Inferior parietal cortex (tissue), 1 donor: ENCODE measurements at regions not wholly inside any gene's neighbourhood (a gene's known extent, or its start where the extent isn't known, plus 50 kb on each side); places are given as distances from the start of the nearest gene placed in this dataset.

Experiments
- DNase-seq: peaks from one replicate; pipeline ENCODE4 v3.0.0-alpha.2; 2016; ENCODE audit errors: extremely low spot score

DNA sequence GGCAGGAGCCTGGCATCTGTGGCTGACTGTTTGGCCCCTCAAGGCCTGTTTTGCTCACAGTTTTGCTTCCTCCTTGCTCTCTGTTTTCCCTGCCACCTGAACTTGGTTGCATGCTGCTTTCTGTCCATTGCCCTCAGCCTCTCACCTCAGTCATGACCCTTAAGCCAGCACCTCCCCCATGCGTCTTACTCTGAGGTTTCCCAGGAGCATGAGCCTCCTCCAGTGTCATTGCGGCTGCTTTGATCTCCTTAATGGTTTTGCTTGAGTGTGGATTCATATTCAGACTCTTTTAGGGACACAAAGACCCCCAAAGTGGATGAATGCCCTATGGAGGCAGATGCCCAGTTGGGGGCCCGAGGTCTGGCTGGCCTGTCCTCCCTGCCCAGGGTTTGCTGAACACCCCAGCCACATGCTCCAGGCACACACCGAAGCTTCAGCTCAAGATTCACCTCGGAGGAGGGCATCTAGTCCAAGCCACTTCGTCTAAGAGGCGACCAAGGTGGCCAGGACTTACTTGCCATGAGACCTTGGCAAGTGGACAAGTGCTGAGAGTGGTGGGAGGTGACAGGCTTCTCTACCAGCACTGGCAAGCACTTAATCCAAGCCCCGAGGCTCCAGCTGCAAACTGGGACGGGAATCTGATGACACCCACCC is 95.4 kb upstream of the DIO3 start:
- DNase-seq = no peak

DNA sequence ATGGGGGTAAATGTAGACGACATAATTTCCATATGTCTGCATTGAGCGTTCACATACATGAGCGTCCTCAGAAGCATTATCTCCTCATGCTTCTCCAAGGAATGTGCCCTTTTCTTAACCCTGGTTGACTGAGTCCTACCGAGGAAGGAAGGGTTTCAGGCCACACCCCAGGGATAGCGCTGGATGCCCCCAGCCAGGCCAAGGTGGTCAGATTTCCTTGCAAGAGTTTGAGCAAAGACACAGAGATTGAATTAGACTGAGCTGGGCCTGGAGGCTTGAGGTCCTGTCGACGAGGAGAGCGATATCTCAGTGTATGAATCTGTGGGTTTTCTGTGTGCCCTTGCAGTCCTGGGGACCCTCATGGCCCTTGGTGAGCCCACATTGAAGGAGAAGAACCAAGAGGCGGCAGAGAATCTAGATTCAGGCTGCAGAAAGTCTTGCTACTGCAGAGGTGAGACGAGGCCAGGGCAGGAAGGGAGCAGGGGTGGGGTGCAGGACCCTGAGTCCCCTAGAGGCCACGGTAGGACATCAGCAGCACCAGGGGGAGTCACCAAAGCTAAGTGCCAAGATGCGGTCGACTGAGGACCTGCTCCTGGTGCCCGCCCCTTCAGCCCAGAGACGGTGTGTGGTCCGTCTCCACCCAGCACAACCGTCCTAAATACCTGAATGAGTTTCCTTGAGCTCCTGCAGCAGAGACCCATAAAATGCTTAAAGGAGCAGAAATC is 94.7 kb upstream of the DIO3 start:
- DNase-seq = no peak

DNA sequence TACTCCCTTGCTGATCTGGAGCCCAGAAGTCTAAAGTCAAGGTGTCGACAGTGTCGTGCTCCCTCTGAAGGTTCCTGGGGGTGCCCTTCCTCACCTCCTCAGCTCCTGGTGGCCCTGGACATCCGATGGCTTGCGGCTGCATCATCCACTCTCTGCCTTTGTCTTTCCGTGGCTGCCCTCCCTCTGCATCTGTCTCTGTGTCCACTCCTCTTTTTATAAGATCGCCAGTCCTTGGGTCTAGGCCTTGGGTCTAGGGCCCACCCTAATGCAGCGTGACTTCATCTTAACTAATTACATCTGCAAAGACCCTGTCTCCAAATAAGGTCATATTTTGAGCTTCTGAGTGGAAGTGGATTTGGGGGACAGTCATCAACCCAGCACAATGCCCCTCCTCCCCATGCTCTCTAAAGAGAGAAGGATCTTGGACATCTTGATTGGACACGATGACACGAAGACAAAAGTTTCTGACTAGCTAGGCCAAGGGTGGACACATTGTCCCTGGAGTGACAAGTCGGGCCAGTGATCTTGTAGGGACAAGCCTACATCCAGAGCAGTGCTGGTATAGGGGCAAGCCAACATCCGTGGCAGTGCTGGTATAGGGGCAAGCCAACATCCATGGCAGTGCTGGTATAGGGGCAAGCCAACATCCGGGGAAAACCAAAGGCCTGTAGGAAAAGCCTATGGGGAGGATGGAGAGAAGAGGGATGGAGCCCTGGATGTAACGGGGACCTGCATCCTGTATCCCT is 93.9 kb upstream of the DIO3 start:
- DNase-seq = no peak

DNA sequence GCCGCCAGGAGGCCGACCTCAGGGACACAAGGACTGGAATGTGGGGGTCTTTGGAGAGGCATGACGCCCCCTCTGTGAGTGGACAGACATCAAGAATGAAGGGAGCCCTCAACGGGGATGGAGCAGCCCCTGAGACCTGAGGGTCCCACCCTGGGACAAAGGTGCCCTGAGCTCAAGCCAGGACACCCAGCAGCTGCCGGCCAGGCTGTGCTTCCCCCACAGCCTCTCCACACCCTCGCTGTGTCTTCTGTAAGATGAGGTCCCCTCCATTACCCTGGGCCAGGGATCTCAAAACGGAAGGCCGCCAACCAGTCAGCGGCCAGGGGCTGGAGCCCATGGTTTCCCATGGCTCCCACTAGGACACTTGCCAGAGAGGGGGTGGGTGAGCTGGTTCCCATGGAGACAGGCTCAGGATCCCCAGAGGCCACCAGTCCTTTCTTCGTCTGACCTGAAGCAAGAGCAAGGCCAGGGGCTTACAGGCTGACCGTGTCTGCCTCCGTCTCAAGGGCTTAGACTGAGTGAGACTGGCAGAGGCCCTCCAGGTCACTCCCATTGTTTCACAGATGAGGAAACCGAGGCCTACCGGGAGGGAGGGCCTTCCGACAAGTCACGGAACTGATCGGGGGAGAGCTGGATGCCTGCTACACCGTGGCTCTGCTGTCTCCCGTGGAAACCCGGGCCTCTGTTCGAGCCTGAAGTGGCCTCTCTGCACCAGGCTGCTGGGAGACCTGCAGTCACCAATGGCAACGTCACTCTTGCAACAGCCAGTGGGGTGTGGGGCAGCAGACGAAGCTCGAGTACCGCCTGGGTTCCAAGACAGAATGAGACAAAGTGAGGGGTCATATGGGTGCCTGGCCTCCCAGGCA is 91.7 kb upstream of the DIO3 start:
- no peak for DNase-seq

DNA sequence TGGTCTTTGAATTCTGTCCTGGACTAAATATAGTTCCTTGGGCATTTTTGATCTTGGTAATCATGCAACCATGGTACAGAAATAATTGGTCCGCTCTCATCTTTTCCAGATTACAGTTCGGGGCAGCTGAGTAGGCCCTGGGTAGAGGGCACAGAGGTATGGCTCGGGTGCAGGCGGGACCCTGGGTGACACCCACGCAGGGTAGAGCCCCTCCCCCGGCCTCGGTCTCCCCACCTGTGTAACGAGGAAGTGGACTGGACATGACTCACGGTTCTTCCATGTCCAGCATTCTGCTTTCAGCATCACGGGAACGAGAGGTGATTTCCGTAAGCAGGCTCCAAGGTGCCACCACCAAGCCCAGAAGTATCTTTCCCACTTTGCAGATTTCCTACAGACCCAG is 91.0 kb upstream of the DIO3 start:
- no peak for DNase-seq

DNA sequence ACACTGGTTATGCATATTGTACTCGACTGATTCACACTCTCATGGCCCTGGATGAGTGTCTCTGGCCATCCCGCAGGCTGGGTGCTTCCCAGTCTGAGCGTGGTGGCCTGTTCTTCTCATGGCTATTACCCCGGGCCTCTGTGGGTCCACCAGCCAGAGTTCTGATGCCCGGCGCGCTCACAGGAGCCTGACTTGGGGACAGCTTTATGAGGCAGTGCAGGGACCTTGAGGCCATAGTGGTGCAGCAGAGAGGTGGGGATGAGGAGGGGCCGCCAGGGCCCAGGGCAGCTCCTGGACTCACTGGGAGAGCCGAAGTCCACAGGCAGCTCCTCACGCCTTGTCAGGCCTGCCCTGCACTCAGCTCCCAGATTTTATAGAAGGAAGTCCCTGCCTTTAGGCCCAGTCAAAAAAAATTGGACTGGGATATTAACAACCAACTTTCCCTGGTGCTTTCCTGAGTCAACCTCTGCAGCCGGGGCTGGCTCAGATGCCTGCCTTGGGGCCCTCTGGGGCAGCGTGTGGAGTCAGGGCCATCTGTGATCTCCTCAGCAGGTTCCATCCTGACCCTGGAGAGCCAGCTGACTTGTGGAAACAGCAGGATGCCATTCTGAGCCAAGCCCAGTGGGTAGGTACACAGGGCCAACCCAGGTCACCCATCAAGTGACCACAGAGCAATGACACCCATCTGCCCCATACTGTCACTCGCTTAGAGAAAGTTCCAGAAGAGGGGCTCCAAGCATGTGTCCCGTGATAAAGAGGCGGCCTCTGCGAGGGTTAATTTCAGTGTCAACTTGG is 89.4 kb upstream of the DIO3 start:
- DNase-seq = no peak

DNA sequence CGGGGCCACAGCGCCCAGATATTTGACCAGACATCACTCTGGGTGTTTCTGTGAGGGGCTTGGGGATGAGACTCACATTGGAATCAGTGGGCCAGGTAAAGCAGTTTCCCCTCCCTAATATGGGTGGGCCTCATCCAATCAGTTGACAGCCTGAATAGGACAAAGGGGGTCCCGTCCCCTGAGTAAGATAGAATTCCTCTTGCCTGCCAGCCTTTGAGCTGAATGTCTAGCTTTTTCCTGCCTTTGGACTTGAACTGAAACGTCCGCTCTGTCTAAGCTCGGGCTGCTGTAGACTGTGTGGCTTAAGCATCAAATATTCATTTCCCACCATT is 88.8 kb upstream of the DIO3 start:
- no peak for DNase-seq

DNA sequence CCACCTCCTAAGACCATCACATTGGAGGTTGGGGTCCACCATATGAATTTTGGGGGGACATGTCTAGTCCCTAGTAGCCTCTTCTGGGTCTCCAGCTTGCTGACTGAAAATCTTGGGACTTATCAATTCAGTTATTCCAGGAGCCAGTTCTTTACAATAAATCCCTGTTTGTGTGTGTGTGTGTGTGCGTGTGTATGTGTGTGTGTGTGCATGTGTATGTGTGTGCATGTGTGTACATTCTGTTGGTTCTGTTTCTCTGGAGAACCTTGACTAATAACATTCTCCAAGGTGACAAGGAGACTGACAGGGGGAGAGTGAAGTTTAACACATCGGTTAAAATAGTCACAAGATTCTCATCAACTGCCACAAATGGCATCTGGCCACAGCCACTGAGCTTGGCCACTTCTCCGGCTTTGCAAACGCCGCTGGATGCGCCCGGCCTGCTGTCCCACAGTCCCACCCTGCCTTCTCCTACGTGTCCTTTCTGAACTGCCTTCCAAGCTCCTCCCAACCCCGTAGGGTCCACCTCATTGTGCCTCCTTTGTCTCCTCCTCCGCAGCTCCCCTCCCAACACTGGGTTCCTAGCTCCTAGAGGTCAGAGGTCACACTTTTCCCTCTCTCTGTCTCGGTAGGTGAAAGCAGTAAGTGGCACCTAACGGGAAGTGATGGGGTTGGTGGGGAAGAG is 88.1 kb upstream of the DIO3 start:
- DNase-seq = no peak

DNA sequence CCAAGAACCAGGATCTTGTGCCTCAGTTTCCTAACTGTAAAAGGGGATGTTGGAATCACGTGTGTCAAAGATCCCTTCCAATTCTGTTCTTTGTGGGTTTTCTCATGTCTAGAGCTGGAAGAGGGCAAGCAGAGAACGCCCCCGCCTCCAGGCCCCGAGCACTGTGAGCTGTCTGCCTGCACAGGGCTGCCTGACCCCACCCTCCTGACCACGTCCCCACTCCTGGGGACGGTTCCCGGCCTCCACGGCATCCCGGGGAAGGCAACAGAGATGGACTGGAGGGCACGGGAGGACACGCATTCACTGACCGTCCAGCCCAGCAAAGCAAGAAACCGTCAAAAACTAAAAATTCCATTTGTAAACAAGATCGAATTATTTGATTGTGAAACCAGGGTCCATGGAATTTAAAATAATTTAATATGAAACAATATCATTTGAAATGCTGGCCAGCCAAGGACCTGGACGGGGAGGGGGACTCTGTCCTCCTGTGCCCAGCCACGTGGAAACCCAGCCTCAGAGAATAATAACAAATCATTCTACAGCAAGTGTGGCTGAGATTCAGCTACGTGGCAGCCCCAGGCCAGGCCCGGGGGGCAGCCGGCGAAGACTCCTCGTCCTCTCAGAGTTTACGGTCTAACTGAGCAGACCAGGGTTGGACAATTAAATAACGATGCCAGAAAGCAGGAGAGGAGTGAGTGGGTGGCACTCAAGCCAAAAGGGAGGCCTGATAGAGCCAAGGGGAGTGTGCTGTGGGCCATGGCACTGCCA is 87.3 kb upstream of the DIO3 start:
- no peak for DNase-seq

DNA sequence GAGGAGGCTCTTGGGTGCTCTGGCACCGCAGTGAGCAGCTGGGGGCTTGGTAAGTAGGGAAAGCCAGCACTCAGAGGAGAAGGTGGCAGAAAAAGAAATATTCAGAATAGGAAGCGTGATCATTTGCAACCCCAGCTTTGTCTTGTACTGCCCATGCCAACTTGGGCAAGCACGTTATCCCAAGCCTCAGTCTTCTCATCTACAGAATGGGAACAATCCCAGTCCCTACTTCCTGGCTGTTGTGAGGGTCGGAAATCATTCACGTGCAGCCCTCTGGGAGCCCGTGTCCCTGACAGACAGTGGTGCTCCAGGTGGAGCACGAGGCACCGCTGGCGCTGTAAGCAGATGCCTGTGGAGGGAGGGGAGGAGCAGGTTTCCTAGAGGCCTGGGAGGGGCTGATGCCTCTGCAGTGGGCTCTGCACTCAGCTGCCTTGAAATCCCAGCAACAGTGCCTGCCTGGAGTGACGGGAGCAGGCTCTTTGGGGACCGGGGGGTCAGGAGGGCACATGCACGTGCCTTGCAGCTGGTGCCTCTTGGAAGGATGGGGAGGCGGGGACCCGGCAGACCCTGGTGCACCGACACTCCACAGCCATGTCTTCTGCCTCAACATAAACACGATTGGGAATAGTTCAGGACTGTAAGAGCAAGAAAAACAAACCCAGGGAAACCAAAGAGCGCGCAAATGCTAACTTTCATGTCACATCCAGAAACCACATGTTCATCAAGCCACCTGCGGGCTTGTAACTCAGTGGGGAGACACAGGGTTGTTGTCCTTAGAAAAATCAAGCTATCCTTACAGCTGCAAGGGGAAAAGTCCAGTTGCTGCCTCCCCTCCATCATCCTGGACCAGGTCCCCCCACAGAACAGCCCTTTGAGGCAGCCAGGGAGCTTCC is 86.5 kb upstream of the DIO3 start:
- DNase-seq = no peak

DNA sequence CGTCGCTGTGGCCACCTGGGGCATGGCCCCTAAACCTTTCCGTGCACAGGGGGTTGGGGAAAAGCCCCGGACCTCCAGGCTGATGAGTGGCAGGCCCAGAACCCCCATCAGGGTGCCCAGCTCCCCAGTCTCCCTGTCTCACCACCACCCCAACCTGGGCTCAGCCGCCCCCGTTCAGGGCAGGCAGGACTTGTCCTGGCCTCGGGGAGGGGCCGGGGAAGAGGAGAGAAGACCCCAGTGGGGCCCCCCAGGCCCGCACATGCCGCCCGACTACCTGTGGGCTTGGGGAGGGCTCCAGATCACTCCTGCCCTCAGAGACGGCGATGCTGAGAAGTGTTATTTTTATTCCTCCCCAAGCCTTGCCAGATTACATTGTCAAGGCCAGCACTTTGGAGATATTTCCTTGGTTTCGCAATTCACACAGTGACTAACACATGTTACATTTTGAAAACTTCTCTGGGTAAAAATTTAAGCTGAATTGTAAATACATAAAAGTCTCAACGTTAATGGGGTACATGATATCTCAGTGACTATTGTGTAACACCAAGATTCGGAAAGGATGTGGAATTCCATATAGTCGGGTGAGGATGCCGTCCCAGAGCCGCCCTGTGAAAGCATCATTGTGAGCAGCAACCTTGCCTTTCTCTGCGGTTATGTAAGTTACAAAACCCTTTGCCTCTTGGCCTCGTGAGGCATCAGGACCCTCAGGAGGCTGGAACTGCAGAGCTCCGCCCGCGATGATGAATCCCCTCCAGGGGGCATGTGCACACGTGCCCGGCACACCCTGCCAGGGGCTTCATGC is 85.6 kb upstream of the DIO3 start:
- DNase-seq = peak; percentile 48

DNA sequence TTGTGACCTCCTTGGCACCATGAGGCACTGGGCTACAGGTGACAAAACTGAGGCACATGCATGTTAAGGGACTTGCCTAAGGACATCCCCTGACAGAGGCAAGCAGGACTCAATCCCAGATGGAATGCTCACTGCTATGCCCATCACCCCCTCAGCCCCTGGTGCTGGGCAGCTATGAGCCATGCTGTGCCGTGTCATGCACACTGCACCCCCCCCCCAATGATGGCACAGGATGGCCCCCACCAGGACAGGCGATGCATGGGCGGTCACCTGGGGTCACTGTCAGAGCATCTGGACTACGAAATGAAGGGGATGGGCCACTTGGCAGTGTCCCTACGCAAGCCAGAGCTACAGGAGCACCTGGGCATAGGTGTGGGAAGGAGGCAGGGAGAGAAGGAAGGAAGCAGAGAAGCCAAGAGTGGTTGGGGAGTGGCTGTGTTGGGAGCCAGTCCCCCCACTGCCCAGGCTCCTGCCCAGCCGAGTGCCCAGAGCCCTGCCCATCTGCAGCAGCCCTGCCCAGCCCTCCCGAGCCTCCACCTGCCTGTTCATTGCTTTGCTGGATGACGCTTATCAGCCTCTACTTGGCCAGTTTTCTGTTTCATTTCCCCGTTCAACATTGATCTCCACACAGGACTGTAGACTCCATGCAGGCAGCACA is 84.9 kb upstream of the DIO3 start:
- DNase-seq = no peak

DNA sequence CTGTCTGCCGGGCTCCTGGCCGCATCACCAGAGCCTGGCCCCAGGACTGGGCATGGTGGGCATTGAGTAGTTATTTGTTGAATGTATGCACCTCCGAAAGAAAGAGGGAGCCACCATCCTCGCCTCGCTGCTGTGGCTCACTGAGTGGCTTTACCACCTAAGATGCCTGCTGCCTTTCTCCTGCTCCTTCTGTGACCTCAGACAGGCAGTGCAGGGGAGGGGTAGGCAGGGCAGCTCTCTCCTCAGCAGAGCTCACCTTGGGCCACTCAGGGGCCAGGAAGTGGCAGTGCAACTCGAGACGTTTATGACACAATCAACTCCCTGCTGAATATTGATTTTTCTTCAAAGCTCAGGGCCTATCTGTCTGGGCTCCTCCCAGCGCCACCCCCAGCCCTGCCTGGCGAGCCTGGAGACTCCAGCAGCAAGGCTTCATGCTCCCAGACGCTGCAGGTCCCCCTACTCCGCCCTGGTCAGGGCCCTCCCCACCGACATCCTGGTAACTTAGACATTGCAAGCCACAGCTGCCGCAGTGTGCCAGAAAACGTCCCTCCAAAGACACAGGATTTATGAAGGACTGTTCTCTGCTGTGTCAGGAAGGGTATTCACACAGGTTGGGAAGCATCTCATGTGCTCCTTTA is 84.3 kb upstream of the DIO3 start:
- no peak for DNase-seq

DNA sequence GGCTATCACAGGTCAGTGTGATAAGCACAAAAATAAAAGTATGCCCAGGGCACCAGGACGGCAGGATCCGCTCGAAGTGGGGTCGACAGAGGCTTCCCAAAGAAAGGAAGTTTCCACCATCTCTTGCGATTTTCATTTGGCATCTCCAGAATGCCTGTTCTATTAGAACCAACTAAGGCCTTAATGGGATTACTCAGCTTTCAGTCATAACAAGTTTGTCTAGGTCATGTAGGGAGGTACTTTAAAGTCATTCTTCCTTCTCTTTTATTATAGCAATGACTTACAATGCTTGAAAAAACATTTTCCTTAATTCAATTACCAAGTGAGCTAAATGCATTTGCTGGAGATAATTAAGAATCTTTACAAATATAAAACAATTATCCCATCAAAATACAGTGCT is 83.6 kb upstream of the DIO3 start:
- DNase-seq = no peak

DNA sequence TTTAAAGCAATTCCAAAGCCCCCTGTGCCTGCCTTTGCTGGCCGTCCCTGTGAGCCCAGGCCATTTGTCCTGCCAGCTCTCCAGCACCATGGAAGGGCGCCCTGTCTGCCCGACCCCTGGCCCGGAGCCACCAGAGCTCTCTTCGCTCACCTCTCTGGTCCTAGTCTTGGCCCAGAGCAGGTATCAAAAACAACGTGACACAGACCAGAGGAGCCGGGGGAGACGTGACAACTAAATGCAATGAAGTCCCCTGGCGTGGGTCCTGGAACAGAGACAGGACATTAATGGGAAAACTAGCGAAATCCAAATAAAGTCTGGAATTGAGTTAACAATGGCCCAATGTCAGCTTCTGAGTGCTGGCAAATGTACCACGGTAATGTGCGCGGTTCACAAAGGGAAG is 83.2 kb upstream of the DIO3 start:
- no peak for DNase-seq

DNA sequence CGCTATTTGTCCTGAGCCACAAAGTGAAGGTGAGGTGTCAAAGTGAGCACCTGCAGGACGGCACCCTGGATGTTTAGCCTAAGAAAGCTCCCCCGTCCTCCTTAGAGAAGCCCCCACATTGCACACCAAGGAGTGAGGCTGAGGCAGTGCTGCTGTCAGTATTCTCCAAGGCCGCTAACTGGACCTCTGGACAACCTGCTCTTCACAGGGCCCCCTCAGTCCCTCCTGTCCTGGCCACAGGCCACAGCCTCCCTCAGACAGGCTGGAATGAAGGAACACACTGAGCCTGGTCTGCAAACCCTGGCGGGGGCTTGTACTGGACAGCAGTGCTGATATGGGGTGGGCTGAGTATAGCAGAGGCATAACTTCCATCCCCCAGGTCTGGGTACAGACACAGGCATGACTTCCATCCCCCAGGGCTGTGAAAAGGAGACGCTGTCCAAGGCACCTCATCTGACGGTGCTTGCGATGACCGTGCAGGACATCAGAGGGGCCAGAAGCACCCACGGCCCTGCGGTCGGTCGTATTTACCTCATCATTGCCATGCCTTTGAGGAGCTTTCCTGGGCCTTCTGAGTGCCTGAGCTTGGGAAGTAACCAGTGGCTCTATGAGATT is 82.4 kb upstream of the DIO3 start:
- no peak for DNase-seq
